ENCODE measurements at regions not wholly inside any gene's neighbourhood (a gene's known extent, or its start where the extent isn't known, plus 50 kb on each side); places are given as distances from the start of the nearest gene placed in this dataset.

DNA sequence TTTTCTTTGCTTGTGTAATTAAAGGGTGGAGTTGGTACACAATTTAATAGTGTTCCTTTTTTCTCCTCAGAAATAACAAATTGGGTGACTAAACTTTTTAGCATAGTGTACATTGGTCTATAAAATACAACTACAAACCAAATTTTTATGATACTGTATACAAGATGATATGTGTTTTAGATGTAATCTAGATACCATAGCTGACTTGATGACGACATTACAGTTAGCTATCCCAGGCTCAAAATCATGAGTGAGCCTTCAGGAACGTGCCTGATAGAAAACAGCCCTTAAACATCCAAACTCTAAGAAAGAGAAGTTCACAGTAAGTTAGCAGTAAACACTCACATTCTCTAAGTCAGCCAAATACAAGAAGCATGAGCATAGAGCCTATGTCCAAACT is 99.0 kb upstream of the SSTR1 start:
- H3K9ac ChIP-seq (ENCODE audit: low read length) = no peak overlapping the region
- H3K27ac ChIP-seq (ENCODE audit: low read depth, low read length) = no peak overlapping the region
- H3K36me3 ChIP-seq (ENCODE audit: control insufficient read depth, insufficient read depth, low read length) = no peaks in the 10 kb centered on the region
- H3K4me3 ChIP-seq (ENCODE audit: low read length) = no peak overlapping the region
- no peaks in the 10 kb centered on the region for H3K4me1 ChIP-seq (ENCODE audit: control insufficient read depth, insufficient read depth, low read length)
- H3K27me3 ChIP-seq (ENCODE audit: control insufficient read depth, insufficient read depth, low read length) = no peaks in the 10 kb centered on the region

DNA sequence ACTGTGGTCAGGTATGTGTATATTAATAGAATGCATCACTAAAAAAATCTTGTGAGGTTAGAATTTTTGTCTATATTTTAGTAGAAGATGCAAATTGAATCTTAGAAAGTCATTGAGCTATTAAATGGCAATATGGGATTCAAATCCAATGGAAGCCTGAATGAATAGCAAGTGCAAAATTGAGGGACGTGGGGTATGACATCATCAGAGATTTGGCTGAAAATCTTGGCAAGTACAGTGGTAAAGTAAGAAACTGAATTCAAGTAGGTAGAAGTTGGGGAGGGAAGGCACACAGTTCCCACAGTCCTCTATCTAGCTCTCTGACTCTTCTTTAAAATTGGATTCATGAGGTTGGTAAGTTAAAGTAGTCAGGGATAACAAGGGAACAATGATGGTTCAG is 97.4 kb upstream of the SSTR1 start:
- no peaks in the 10 kb centered on the region for H3K27me3 ChIP-seq (ENCODE audit: control insufficient read depth, insufficient read depth, low read length)
- no peak overlapping the region for H3K4me3 ChIP-seq (ENCODE audit: low read length)

GRCh38 chr14:38111046-38111445 is 96.7 kb upstream of the SSTR1 start:
- H3K9ac ChIP-seq (ENCODE audit: low read length) = no peak overlapping the region
- no peaks in the 10 kb centered on the region for H3K27me3 ChIP-seq (ENCODE audit: control insufficient read depth, insufficient read depth, low read length)
- no peak overlapping the region for H3K4me3 ChIP-seq (ENCODE audit: low read length)
- H3K27ac ChIP-seq (ENCODE audit: low read depth, low read length) = no peak overlapping the region
- H3K36me3 ChIP-seq (ENCODE audit: control insufficient read depth, insufficient read depth, low read length) = no peaks in the 10 kb centered on the region
- H3K4me1 ChIP-seq (ENCODE audit: control insufficient read depth, insufficient read depth, low read length) = no peaks in the 10 kb centered on the region

More for the DNA sequence above, 97.4 kb upstream of the SSTR1 start:
- no peaks in the 10 kb centered on the region for H3K4me1 ChIP-seq (ENCODE audit: control insufficient read depth, insufficient read depth, low read length)
- H3K27ac ChIP-seq (ENCODE audit: low read depth, low read length) = no peak overlapping the region
- H3K36me3 ChIP-seq (ENCODE audit: control insufficient read depth, insufficient read depth, low read length) = no peaks in the 10 kb centered on the region
- no peak overlapping the region for H3K9ac ChIP-seq (ENCODE audit: low read length)

GRCh38 chr14:38113546-38113945 is 94.2 kb upstream of the SSTR1 start:
- no peaks in the 10 kb centered on the region for H3K27me3 ChIP-seq (ENCODE audit: control insufficient read depth, insufficient read depth, low read length)
- no peaks in the 10 kb centered on the region for H3K36me3 ChIP-seq (ENCODE audit: control insufficient read depth, insufficient read depth, low read length)
- no peak overlapping the region for H3K9ac ChIP-seq (ENCODE audit: low read length)
- H3K4me1 ChIP-seq (ENCODE audit: control insufficient read depth, insufficient read depth, low read length) = no peaks in the 10 kb centered on the region
- H3K4me3 ChIP-seq (ENCODE audit: low read length) = no peak overlapping the region
- no peak overlapping the region for H3K27ac ChIP-seq (ENCODE audit: low read depth, low read length)

GRCh38 chr14:38116895-38117294 is 90.8 kb upstream of the SSTR1 start:
- no peaks in the 10 kb centered on the region for H3K36me3 ChIP-seq (ENCODE audit: control insufficient read depth, insufficient read depth, low read length)
- H3K4me1 ChIP-seq (ENCODE audit: control insufficient read depth, insufficient read depth, low read length) = no peaks in the 10 kb centered on the region
- no peak overlapping the region for H3K9ac ChIP-seq (ENCODE audit: low read length)
- H3K4me3 ChIP-seq (ENCODE audit: low read length) = no peak overlapping the region
- H3K27me3 ChIP-seq (ENCODE audit: control insufficient read depth, insufficient read depth, low read length) = no peaks in the 10 kb centered on the region
- H3K27ac ChIP-seq (ENCODE audit: low read depth, low read length) = no peak overlapping the region

DNA sequence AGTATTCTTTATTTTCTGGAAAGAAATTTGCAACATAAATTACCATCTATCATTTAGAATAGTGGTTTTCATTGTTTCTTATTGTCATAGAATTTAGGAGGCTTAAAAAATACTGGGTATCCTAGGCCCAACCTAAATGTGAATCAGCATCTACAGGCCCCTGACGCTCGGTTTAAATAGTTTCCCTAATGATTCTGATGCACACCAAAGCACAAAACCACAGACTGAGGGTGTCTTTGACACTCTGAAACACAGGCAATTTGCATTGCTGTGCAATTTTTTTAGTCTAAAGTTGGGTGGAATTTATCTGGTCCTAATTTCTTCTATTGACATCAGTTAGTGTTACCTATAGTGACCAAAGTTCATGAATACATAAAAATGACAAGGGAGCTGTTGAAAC is 87.6 kb upstream of the SSTR1 start:
- Histone ChIP-seq H3K36me3 (ENCODE audit: control insufficient read depth, insufficient read depth, low read length) (no peaks in the 10 kb centered on the region), H3K9ac (ENCODE audit: low read length) (no peak overlapping the region), H3K27me3 (ENCODE audit: control insufficient read depth, insufficient read depth, low read length) (no peaks in the 10 kb centered on the region), H3K27ac (ENCODE audit: low read depth, low read length) (no peak overlapping the region), H3K4me3 (ENCODE audit: low read length) (no peak overlapping the region), H3K4me1 (ENCODE audit: control insufficient read depth, insufficient read depth, low read length) (no peaks in the 10 kb centered on the region)

GRCh38 chr14:38121320-38122020 is 86.2 kb upstream of the SSTR1 start:
- Histone ChIP-seq H3K4me1 (ENCODE audit: control insufficient read depth, insufficient read depth, low read length) (no peaks in the 10 kb centered on the region), H3K9ac (ENCODE audit: low read length) (no peak overlapping the region), H3K27me3 (ENCODE audit: control insufficient read depth, insufficient read depth, low read length) (no peaks in the 10 kb centered on the region), H3K4me3 (ENCODE audit: low read length) (no peak overlapping the region), H3K27ac (ENCODE audit: low read depth, low read length) (no peak overlapping the region), H3K36me3 (ENCODE audit: control insufficient read depth, insufficient read depth, low read length) (no peaks in the 10 kb centered on the region)

DNA sequence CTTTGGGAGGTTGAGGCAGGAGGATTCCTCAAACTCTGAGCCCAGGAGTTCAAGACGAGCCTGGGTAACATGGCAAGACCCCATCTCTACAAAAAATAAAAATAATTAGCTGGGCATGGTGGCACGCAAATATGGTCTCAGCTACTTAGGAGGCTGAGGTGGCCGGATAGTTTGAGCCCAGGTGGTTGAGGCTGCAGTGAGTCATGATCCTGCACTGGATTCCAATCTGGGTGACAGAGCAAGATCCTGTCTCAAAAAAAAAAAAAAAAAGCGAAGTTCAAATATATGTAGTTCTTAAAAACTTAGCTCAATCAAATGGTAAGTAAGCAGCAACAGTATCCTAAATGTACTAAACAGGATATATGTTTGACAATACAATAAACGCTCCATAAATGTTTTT is 85.5 kb upstream of the SSTR1 start:
- Histone ChIP-seq H3K4me3 (ENCODE audit: low read length) (no peak overlapping the region), H3K9ac (ENCODE audit: low read length) (no peak overlapping the region), H3K27me3 (ENCODE audit: control insufficient read depth, insufficient read depth, low read length) (no peaks in the 10 kb centered on the region), H3K36me3 (ENCODE audit: control insufficient read depth, insufficient read depth, low read length) (no peaks in the 10 kb centered on the region), H3K4me1 (ENCODE audit: control insufficient read depth, insufficient read depth, low read length) (no peaks in the 10 kb centered on the region), H3K27ac (ENCODE audit: low read depth, low read length) (no peak overlapping the region)

GRCh38 chr14:38124506-38124905 is 83.2 kb upstream of the SSTR1 start:
- Histone ChIP-seq H3K9ac (ENCODE audit: low read length) (no peak overlapping the region), H3K27ac (ENCODE audit: low read depth, low read length) (no peak overlapping the region), H3K4me1 (ENCODE audit: control insufficient read depth, insufficient read depth, low read length) (no peaks in the 10 kb centered on the region), H3K36me3 (ENCODE audit: control insufficient read depth, insufficient read depth, low read length) (no peaks in the 10 kb centered on the region), H3K4me3 (ENCODE audit: low read length) (no peak overlapping the region), H3K27me3 (ENCODE audit: control insufficient read depth, insufficient read depth, low read length) (no peaks in the 10 kb centered on the region)

DNA sequence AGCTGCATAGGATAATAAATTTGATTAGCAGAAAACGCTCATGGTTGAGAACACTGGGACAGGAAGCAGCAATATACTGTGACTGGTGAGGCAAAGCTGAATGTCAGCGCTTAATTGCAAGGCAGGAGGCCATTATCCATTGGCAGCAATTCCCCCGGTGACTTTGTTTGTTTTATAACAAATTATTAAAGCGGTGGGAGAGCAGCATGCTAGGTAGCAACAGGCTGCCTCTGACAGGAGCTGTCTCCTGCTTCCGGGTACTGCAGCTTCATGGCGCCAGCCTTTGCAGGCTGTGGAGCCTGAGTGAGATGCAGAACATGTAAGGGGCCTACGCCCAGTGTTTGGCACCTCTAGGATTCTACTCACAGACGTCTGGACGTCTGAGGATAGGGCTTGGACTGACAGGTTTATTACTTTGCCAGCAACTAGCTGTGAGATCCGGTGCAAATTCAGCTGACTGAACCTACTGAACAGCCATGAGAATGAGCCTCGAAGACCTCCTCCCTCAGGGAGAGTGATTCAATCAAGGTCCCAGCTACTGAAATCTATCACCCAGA is 82.1 kb upstream of the SSTR1 start:
- H3K4me3 ChIP-seq (ENCODE audit: low read length) = no peak overlapping the region
- H3K27ac ChIP-seq (ENCODE audit: low read depth, low read length) = no peak overlapping the region
- no peaks in the 10 kb centered on the region for H3K27me3 ChIP-seq (ENCODE audit: control insufficient read depth, insufficient read depth, low read length)
- H3K36me3 ChIP-seq (ENCODE audit: control insufficient read depth, insufficient read depth, low read length) = no peaks in the 10 kb centered on the region
- no peak overlapping the region for H3K9ac ChIP-seq (ENCODE audit: low read length)
- no peaks in the 10 kb centered on the region for H3K4me1 ChIP-seq (ENCODE audit: control insufficient read depth, insufficient read depth, low read length)

DNA sequence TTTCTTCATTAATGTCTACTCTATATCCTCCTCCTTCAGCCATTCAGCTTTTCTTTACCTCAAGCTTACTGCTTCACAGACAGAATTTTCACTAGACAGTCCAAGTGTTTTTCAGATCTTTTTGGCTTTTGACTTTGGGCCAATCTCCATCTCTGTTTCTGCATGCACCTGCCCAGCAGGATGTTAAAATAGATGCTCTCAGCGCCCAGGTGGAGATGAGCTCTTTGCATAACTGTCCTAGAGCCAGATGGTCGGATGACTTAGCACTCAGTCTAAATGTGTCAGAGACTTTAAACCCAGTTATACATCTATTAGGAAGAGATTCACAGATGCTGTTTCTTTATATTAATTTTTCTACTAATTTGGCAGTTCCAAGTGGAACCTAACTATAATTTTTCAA is 80.3 kb upstream of the SSTR1 start:
- no peak overlapping the region for H3K4me3 ChIP-seq (ENCODE audit: low read length)
- no peaks in the 10 kb centered on the region for H3K36me3 ChIP-seq (ENCODE audit: control insufficient read depth, insufficient read depth, low read length)
- no peak overlapping the region for H3K27ac ChIP-seq (ENCODE audit: low read depth, low read length)
- H3K4me1 ChIP-seq (ENCODE audit: control insufficient read depth, insufficient read depth, low read length) = no peaks in the 10 kb centered on the region
- H3K9ac ChIP-seq (ENCODE audit: low read length) = no peak overlapping the region
- no peaks in the 10 kb centered on the region for H3K27me3 ChIP-seq (ENCODE audit: control insufficient read depth, insufficient read depth, low read length)

GRCh38 chr14:38127784-38128183 is 79.9 kb upstream of the SSTR1 start:
- no peak overlapping the region for H3K4me3 ChIP-seq (ENCODE audit: low read length)
- H3K4me1 ChIP-seq (ENCODE audit: control insufficient read depth, insufficient read depth, low read length) = no peaks in the 10 kb centered on the region
- H3K27ac ChIP-seq (ENCODE audit: low read depth, low read length) = no peak overlapping the region
- H3K9ac ChIP-seq (ENCODE audit: low read length) = no peak overlapping the region
- no peaks in the 10 kb centered on the region for H3K36me3 ChIP-seq (ENCODE audit: control insufficient read depth, insufficient read depth, low read length)
- H3K27me3 ChIP-seq (ENCODE audit: control insufficient read depth, insufficient read depth, low read length) = no peaks in the 10 kb centered on the region

GRCh38 chr14:38128640-38129039 is 79.1 kb upstream of the SSTR1 start:
- no peak overlapping the region for H3K4me3 ChIP-seq (ENCODE audit: low read length)
- H3K9ac ChIP-seq (ENCODE audit: low read length) = no peak overlapping the region
- H3K27me3 ChIP-seq (ENCODE audit: control insufficient read depth, insufficient read depth, low read length) = no peaks in the 10 kb centered on the region
- H3K27ac ChIP-seq (ENCODE audit: low read depth, low read length) = no peak overlapping the region
- no peaks in the 10 kb centered on the region for H3K36me3 ChIP-seq (ENCODE audit: control insufficient read depth, insufficient read depth, low read length)
- H3K4me1 ChIP-seq (ENCODE audit: control insufficient read depth, insufficient read depth, low read length) = no peaks in the 10 kb centered on the region

Measured in rectal smooth muscle tissue (tissue), 1 donor.